ENCODE measurements at regions not wholly inside any gene's neighbourhood (a gene's known extent, or its start where the extent isn't known, plus 50 kb on each side); places are given as distances from the start of the nearest gene placed in this dataset.
"Not testable (repeated sequence)": the region's sequence is repeated elsewhere in the genome, so short reads cannot be mapped to it uniquely, and the experiment has no call there.

GRCh38 chr11:44482338-44482737 lies 83.1 kb upstream of the CD82 start:
- not testable (repeated sequence) for TF ChIP-seq CTCF, POLR2A (IDR thresholded peaks at IDR 0.05)

All from gastroesophageal sphincter (tissue), 3 donors.